ENCODE measurements at regions not wholly inside any gene's neighbourhood (a gene's known extent, or its start where the extent isn't known, plus 50 kb on each side); places are given as distances from the start of the nearest gene placed in this dataset.
"Not testable (repeated sequence)": the region's sequence is repeated elsewhere in the genome, so short reads cannot be mapped to it uniquely, and the experiment has no call there.

GRCh38 chr16:79390481-79391051 lies 210.0 kb downstream of the MAF start:
- no peaks in the 10 kb centered on the region for H3K27me3 ChIP-seq (ENCODE audit: control insufficient read depth, insufficient read depth, low read length)
- H3K36me3 ChIP-seq (ENCODE audit: control insufficient read depth, insufficient read depth, low read length), result no peaks in the 10 kb centered on the region
- TF ChIP-seq, protein P1, sequence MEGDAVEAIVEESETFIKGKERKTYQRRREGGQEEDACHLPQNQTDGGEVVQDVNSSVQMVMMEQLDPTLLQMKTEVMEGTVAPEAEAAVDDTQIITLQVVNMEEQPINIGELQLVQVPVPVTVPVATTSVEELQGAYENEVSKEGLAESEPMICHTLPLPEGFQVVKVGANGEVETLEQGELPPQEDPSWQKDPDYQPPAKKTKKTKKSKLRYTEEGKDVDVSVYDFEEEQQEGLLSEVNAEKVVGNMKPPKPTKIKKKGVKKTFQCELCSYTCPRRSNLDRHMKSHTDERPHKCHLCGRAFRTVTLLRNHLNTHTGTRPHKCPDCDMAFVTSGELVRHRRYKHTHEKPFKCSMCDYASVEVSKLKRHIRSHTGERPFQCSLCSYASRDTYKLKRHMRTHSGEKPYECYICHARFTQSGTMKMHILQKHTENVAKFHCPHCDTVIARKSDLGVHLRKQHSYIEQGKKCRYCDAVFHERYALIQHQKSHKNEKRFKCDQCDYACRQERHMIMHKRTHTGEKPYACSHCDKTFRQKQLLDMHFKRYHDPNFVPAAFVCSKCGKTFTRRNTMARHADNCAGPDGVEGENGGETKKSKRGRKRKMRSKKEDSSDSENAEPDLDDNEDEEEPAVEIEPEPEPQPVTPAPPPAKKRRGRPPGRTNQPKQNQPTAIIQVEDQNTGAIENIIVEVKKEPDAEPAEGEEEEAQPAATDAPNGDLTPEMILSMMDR (IDR thresholded peaks at IDR 0.05; ENCODE audit: insufficient read depth, low read length, poor library complexity, severe bottlenecking), result no peak
- no peak for DNase-seq (ENCODE audit: low read depth)
- no peak overlapping the region for H3K4me3 ChIP-seq (ENCODE audit: low read depth, low read length)

DNA sequence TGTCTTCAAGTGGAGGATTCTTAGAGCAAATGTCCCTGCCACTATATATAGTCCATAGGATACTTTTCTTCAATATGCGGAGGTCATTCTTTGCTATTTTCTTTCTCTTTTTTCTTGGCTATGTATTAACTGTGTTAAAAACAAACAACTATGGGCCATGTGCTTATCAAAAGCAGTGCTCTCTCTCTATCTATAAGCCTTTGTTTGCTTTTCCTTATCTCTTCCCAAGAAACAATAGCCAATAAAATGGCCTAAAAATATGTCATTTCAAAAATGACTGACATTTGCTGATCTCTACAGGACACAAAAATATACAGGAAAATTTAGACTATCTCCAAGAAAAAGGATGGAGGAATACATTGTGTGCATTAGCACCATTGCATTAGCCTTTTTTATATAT lies 212.1 kb downstream of the MAF start:
- TF ChIP-seq, protein P1 (IDR thresholded peaks at IDR 0.05; ENCODE audit: insufficient read depth, low read length, poor library complexity, severe bottlenecking), result no peak
- no peak for DNase-seq (ENCODE audit: low read depth)
- Histone ChIP-seq H3K4me3 (ENCODE audit: low read depth, low read length) (no peak overlapping the region), H3K27me3 (ENCODE audit: control insufficient read depth, insufficient read depth, low read length) (no peaks in the 10 kb centered on the region), H3K36me3 (ENCODE audit: control insufficient read depth, insufficient read depth, low read length) (no peaks in the 10 kb centered on the region)

DNA sequence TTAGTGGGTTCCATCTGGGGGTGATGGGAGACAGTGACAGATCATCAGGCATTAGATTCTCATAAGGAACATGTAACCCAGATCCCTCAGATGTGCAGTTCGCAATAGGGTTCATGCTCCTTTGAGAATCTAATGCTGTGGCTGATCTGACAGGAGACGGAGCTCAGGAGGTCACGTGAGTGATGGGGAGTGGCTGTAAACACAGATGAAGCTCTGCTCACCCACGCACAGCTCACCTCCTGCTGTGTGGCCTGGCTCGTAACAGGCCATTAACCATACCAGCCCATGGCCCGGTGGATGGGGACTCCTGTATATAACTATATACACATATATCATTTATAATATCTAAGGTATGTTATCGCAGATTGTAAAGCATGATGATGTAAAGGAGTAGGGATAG lies 214.2 kb downstream of the MAF start:
- Histone ChIP-seq H3K36me3 (ENCODE audit: control insufficient read depth, insufficient read depth, low read length) (no peaks in the 10 kb centered on the region), H3K27me3 (ENCODE audit: control insufficient read depth, insufficient read depth, low read length) (no peaks in the 10 kb centered on the region), H3K4me3 (ENCODE audit: low read depth, low read length) (no peak overlapping the region)
- DNase-seq (ENCODE audit: low read depth), result no peak
- TF ChIP-seq, protein P1 (IDR thresholded peaks at IDR 0.05; ENCODE audit: insufficient read depth, low read length, poor library complexity, severe bottlenecking), result no peak

GRCh38 chr16:79381603-79382042 lies 218.9 kb downstream of the MAF start:
- no peaks in the 10 kb centered on the region for H3K27me3 ChIP-seq (ENCODE audit: control insufficient read depth, insufficient read depth, low read length)
- TF ChIP-seq, protein P1 (IDR thresholded peaks at IDR 0.05; ENCODE audit: insufficient read depth, low read length, poor library complexity, severe bottlenecking), result no peak
- H3K36me3 ChIP-seq (ENCODE audit: control insufficient read depth, insufficient read depth, low read length), result no peaks in the 10 kb centered on the region
- DNase-seq (ENCODE audit: low read depth), result no peak
- H3K4me3 ChIP-seq (ENCODE audit: low read depth, low read length), result no peak overlapping the region

- Histone ChIP-seq H3K36me3 (ENCODE audit: control insufficient read depth, insufficient read depth, low read length) (no peaks in the 10 kb centered on the region), H3K27me3 (ENCODE audit: control insufficient read depth, insufficient read depth, low read length) (no peaks in the 10 kb centered on the region), H3K4me3 (ENCODE audit: low read depth, low read length) (no peak overlapping the region)
- no peak for DNase-seq (ENCODE audit: low read depth)
- TF ChIP-seq, protein P1 (IDR thresholded peaks at IDR 0.05; ENCODE audit: insufficient read depth, low read length, poor library complexity, severe bottlenecking), result no peak
Measured at GRCh38 chr16:79380995-79381602, 219.4 kb downstream of the MAF start.

- TF ChIP-seq, protein P1 (IDR thresholded peaks at IDR 0.05; ENCODE audit: insufficient read depth, low read length, poor library complexity, severe bottlenecking), result no peak
- DNase-seq (ENCODE audit: low read depth), result no peak
Measured at GRCh38 chr16:79379095-79379494, 221.4 kb downstream of the MAF start.

GRCh38 chr16:79377082-79377481 lies 223.5 kb downstream of the MAF start:
- not testable (repeated sequence) for H3K27me3 ChIP-seq (ENCODE audit: control insufficient read depth, insufficient read depth, low read length); H3K36me3 ChIP-seq (ENCODE audit: control insufficient read depth, insufficient read depth, low read length); H3K4me3 ChIP-seq (ENCODE audit: low read depth, low read length); DNase-seq (ENCODE audit: low read depth)

More at GRCh38 chr16:79379095-79379494, 221.4 kb downstream of the MAF start:
- no peaks in the 10 kb centered on the region for H3K36me3 ChIP-seq (ENCODE audit: control insufficient read depth, insufficient read depth, low read length)
- no peak overlapping the region for H3K4me3 ChIP-seq (ENCODE audit: low read depth, low read length)
- H3K27me3 ChIP-seq (ENCODE audit: control insufficient read depth, insufficient read depth, low read length), result no peaks in the 10 kb centered on the region
